ENCODE measurements at regions not wholly inside any gene's neighbourhood (a gene's known extent, or its start where the extent isn't known, plus 50 kb on each side); places are given as distances from the start of the nearest gene placed in this dataset.

DNA sequence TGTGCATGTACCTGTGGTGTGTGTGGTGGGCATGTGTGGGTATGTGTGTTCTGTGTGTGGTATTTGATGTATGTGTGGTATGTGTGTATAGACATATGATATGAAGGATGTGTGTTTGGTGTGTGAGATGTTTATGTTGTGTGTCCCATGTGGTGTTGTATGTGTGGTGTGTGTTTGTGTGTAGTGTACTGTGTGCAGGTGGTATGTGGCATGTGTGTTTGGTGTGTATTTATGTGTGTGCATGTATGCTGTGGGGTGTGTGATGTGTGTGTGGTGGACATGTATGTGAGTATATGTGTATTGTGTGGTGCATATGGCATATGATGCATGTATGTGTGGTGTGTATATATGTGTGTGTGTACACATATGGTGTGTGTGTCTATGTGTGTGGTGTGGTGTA is 718.8 kb upstream of the SOX11 start:
- Histone ChIP-seq H3K79me2 (ENCODE audit: insufficient read depth, low read length) (no peaks in the 10 kb centered on the region), H3K9me3 (ENCODE audit: low read length) (peaks cover 13% of the 10 kb centered on the region), H2AFZ (ENCODE audit: low read length) (no peak overlapping the region), H4K20me1 (ENCODE audit: insufficient read depth, low read length) (no peaks in the 10 kb centered on the region), H3K4me2 (ENCODE audit: low read depth, low read length) (no peak overlapping the region), H3K9ac (ENCODE audit: insufficient read depth, low read depth, low read length) (no peak overlapping the region), H3K27ac (ENCODE audit: extremely low read length, insufficient read depth, low read length) (no peak overlapping the region), H3K36me3 (replicated peaks in 1 of 2; ENCODE audit: control insufficient read depth in 1 of 2, insufficient read depth in 2 of 2, low read length in 2 of 2) (no peaks in the 10 kb centered on the region), H3K4me3 (replicated peaks in 1 of 3; ENCODE audit: insufficient read depth in 1 of 3, low read depth in 2 of 3, low read length in 3 of 3) (no peak overlapping the region), H3K27me3 (ENCODE audit: control insufficient read depth in 1 of 2, insufficient read depth in 2 of 2, low read length in 2 of 2) (no peaks in the 10 kb centered on the region), H3K4me1 (ENCODE audit: insufficient read depth, low read length) (no peaks in the 10 kb centered on the region)
- in situ Hi-C loops (cut with HindIII; ENCODE audit: extremely low pct_ligation_motif_present, low pct_unique_long_range_greater_than_20kb) (no loop called here), intact Hi-C loops (cut with micrococcal nuclease; ENCODE audit: unreplicated experiment) (no loop called here)
- no peak for FAIRE-seq
- no peak for ATAC-seq
- DNase-seq (ENCODE audit: low spot score), result no peak
- no peak for TF ChIP-seq FOXP1 (IDR thresholded peaks at IDR 0.05)
- no peak for TF ChIP-seq FOXP1 (CRISPR knock-in tag; IDR thresholded peaks at IDR 0.05)
- no peak for TF ChIP-seq KAT7 (CRISPR knock-in tag; IDR thresholded peaks at IDR 0.05; ENCODE audit: borderline replicate concordance)
- TF ChIP-seq ZNF512 (CRISPR knock-in tag; IDR thresholded peaks at IDR 0.05), result no peak
- TF ChIP-seq MNT (IDR thresholded peaks at IDR 0.05), result peak; percentile 53
- TF ChIP-seq CSRNP2 (CRISPR knock-in tag; conservative IDR thresholded peaks at IDR 0.05; ENCODE audit: low read depth), result 0 out of 2 replicates have a peak, but pooled peaks have one; percentile 34
- no peak for TF ChIP-seq ZNF350 (CRISPR knock-in tag; IDR thresholded peaks at IDR 0.05; ENCODE audit: borderline replicate concordance, low read depth)
- no peak for TF ChIP-seq ZNF597 (CRISPR knock-in tag; IDR thresholded peaks at IDR 0.05)
- no peak for TF ChIP-seq TCF7L2 (IDR thresholded peaks at IDR 0.05; ENCODE audit: low read depth, low read length)
- no peak for TF ChIP-seq TCF7 (IDR thresholded peaks at IDR 0.05; ENCODE audit: low read depth)
- TF ChIP-seq ZNF530 (CRISPR knock-in tag; IDR thresholded peaks at IDR 0.05; ENCODE audit: low read depth), result no peak
- TF ChIP-seq, protein P1, sequence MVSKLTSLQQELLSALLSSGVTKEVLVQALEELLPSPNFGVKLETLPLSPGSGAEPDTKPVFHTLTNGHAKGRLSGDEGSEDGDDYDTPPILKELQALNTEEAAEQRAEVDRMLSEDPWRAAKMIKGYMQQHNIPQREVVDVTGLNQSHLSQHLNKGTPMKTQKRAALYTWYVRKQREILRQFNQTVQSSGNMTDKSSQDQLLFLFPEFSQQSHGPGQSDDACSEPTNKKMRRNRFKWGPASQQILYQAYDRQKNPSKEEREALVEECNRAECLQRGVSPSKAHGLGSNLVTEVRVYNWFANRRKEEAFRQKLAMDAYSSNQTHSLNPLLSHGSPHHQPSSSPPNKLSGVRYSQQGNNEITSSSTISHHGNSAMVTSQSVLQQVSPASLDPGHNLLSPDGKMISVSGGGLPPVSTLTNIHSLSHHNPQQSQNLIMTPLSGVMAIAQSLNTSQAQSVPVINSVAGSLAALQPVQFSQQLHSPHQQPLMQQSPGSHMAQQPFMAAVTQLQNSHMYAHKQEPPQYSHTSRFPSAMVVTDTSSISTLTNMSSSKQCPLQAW (CRISPR knock-in tag; IDR thresholded peaks at IDR 0.05), result no peak
- no peak for TF ChIP-seq CENPX (CRISPR knock-in tag; IDR thresholded peaks at IDR 0.05)
- TF ChIP-seq ZNF816 (CRISPR knock-in tag; IDR thresholded peaks at IDR 0.05; ENCODE audit: borderline replicate concordance), result no peak
- TF ChIP-seq, protein P2, sequence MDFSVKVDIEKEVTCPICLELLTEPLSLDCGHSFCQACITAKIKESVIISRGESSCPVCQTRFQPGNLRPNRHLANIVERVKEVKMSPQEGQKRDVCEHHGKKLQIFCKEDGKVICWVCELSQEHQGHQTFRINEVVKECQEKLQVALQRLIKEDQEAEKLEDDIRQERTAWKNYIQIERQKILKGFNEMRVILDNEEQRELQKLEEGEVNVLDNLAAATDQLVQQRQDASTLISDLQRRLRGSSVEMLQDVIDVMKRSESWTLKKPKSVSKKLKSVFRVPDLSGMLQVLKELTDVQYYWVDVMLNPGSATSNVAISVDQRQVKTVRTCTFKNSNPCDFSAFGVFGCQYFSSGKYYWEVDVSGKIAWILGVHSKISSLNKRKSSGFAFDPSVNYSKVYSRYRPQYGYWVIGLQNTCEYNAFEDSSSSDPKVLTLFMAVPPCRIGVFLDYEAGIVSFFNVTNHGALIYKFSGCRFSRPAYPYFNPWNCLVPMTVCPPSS (IDR thresholded peaks at IDR 0.05), result no peak
- TF ChIP-seq RAD51 (IDR thresholded peaks at IDR 0.05; ENCODE audit: borderline replicate concordance), result peak; percentile 24; the same call in 1 of the 2 replicates
- ChIA-PET POLR2A (no interaction called here), CTCF (ENCODE audit: low intra/inter-chr PET ratio, low total read pairs) (no interaction called here)
- no TSS peak for BruUV-seq (replicated peaks)
